ENCODE measurements at regions not wholly inside any gene's neighbourhood (a gene's known extent, or its start where the extent isn't known, plus 50 kb on each side); places are given as distances from the start of the nearest gene placed in this dataset.

DNA sequence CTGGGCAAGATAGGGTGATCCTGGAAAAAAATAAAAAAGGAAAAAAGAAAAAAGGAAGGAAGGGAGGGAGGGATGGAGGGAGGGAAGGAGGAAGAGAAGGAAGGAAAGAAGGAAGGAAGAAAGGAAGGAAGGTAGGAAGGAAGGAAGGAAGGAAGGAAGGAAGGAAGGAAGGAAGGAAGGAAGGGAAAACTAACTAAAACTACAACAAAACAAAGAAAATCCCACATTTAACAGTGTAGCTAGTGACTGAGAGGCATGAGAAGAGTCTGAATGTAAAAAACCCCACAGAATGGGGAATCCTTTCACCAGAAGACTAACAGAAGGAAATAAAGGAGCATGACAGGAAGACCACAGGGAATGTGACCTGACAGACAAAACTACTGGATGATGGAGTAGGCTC is 345.7 kb downstream of the NOVA1 start:
- no peaks in the 10 kb centered on the region for H3K79me2 ChIP-seq (ENCODE audit: low read length)
- no peak overlapping the region for H3K4me2 ChIP-seq (ENCODE audit: low read length)
- ChIA-PET CTCF (interaction anchor here (0.6 kb wide), 1 partner anchor 724 kb away, joined by 3 read pairs; no protein-coding TSS in a partner anchor), POLR2A (ENCODE audit: unreplicated experiment) (interaction anchor here (0.6 kb wide), 1 partner anchor 73 kb away, joined by 9 read pairs; no protein-coding TSS in a partner anchor)
- no peak overlapping the region for H2AFZ ChIP-seq (ENCODE audit: low read length)
- H3K4me3 ChIP-seq (ENCODE audit: low read length): no peak overlapping the region
- no peak for DNase-seq
- no peak for TF ChIP-seq EZH2 (IDR thresholded peaks at IDR 0.05; ENCODE audit: low read length, unreplicated experiment)
- TF ChIP-seq, protein P1, sequence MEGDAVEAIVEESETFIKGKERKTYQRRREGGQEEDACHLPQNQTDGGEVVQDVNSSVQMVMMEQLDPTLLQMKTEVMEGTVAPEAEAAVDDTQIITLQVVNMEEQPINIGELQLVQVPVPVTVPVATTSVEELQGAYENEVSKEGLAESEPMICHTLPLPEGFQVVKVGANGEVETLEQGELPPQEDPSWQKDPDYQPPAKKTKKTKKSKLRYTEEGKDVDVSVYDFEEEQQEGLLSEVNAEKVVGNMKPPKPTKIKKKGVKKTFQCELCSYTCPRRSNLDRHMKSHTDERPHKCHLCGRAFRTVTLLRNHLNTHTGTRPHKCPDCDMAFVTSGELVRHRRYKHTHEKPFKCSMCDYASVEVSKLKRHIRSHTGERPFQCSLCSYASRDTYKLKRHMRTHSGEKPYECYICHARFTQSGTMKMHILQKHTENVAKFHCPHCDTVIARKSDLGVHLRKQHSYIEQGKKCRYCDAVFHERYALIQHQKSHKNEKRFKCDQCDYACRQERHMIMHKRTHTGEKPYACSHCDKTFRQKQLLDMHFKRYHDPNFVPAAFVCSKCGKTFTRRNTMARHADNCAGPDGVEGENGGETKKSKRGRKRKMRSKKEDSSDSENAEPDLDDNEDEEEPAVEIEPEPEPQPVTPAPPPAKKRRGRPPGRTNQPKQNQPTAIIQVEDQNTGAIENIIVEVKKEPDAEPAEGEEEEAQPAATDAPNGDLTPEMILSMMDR (conservative IDR thresholded peaks at IDR 0.05; ENCODE audit: low read depth, low read length): no peak
- TF ChIP-seq EZH2phosphoT487 (IDR thresholded peaks at IDR 0.05; ENCODE audit: borderline replicate concordance, low read length): no peak
- no peaks in the 10 kb centered on the region for H3K9me3 ChIP-seq (ENCODE audit: low read length)
- H3K4me1 ChIP-seq (ENCODE audit: insufficient read depth, low read length): no peaks in the 10 kb centered on the region
- BruUV-seq (replicated peaks): no TSS peak
- no peak overlapping the region for H3K9ac ChIP-seq (ENCODE audit: low read length)
- H3F3A ChIP-seq (ENCODE audit: low read length, unreplicated experiment): no peaks in the 10 kb centered on the region
- H3K27me3 ChIP-seq (ENCODE audit: low read length): 0 out of 2 replicates have a peak, but pooled peaks cover 4% of the 10 kb centered on the region
- no peaks in the 10 kb centered on the region for H3K9me2 ChIP-seq (replicated peaks; ENCODE audit: low read length)
- no peak overlapping the region for H3K27ac ChIP-seq (ENCODE audit: low read length)
- intact Hi-C loops (cut with micrococcal nuclease): no loop called here
- ATAC-seq: no peak
- H4K20me1 ChIP-seq (ENCODE audit: low read length): no peaks in the 10 kb centered on the region
- H3K36me3 ChIP-seq (ENCODE audit: low read depth, low read length): no peaks in the 10 kb centered on the region

- Histone ChIP-seq H2AFZ (ENCODE audit: low read length) (no peak overlapping the region), H3K9me2 (replicated peaks; ENCODE audit: low read length) (no peaks in the 10 kb centered on the region), H3K9ac (ENCODE audit: low read length) (no peak overlapping the region), H3K27me3 (ENCODE audit: low read length) (peaks cover 8% of the 10 kb centered on the region), H3K4me2 (ENCODE audit: low read length) (no peak overlapping the region), H3K9me3 (ENCODE audit: low read length) (0 out of 2 replicates have a peak, but pooled peaks cover 4% of the 10 kb centered on the region), H3K4me3 (ENCODE audit: low read length) (no peak overlapping the region), H3F3A (ENCODE audit: low read length, unreplicated experiment) (no peaks in the 10 kb centered on the region), H4K20me1 (ENCODE audit: low read length) (no peaks in the 10 kb centered on the region), H3K79me2 (ENCODE audit: low read length) (no peaks in the 10 kb centered on the region), H3K36me3 (ENCODE audit: low read depth, low read length) (no peaks in the 10 kb centered on the region), H3K4me1 (ENCODE audit: insufficient read depth, low read length) (no peaks in the 10 kb centered on the region), H3K27ac (ENCODE audit: low read length) (no peak overlapping the region)
- ChIA-PET CTCF (no interaction called here), POLR2A (ENCODE audit: unreplicated experiment) (no interaction called here)
- no peak for ATAC-seq
- intact Hi-C loops (cut with micrococcal nuclease): no loop called here
- no peak for DNase-seq
- BruUV-seq (replicated peaks): no TSS peak
- TF ChIP-seq EZH2 (IDR thresholded peaks at IDR 0.05; ENCODE audit: low read length, unreplicated experiment) (no peak), EZH2phosphoT487 (IDR thresholded peaks at IDR 0.05; ENCODE audit: borderline replicate concordance, low read length) (no peak)
- TF ChIP-seq, protein P1 (conservative IDR thresholded peaks at IDR 0.05; ENCODE audit: low read depth, low read length): no peak
Observed at GRCh38 chr14:26233118-26233517, 364.7 kb downstream of the NOVA1 start.

- H3K79me2 ChIP-seq (ENCODE audit: low read length): no peaks in the 10 kb centered on the region
- no peaks in the 10 kb centered on the region for H3K9me2 ChIP-seq (replicated peaks; ENCODE audit: low read length)
- H3K4me1 ChIP-seq (ENCODE audit: insufficient read depth, low read length): no peaks in the 10 kb centered on the region
- no peak overlapping the region for H3K27ac ChIP-seq (ENCODE audit: low read length)
- no peak overlapping the region for H3K4me2 ChIP-seq (ENCODE audit: low read length)
- ATAC-seq (no peak), DNase-seq (no peak)
- BruUV-seq (replicated peaks): no TSS peak
- H3K36me3 ChIP-seq (ENCODE audit: low read depth, low read length): no peaks in the 10 kb centered on the region
- no peaks in the 10 kb centered on the region for H3F3A ChIP-seq (ENCODE audit: low read length, unreplicated experiment)
- no peaks in the 10 kb centered on the region for H3K9me3 ChIP-seq (ENCODE audit: low read length)
- intact Hi-C loops (cut with micrococcal nuclease): no loop called here
- H4K20me1 ChIP-seq (ENCODE audit: low read length): no peaks in the 10 kb centered on the region
- no peak overlapping the region for H2AFZ ChIP-seq (ENCODE audit: low read length)
- ChIA-PET CTCF (no interaction called here), POLR2A (ENCODE audit: unreplicated experiment) (no interaction called here)
- H3K27me3 ChIP-seq (ENCODE audit: low read length): peaks cover 38% of the 10 kb centered on the region
- H3K9ac ChIP-seq (ENCODE audit: low read length): no peak overlapping the region
- no peak for TF ChIP-seq EZH2 (IDR thresholded peaks at IDR 0.05; ENCODE audit: low read length, unreplicated experiment)
- no peak for TF ChIP-seq EZH2phosphoT487 (IDR thresholded peaks at IDR 0.05; ENCODE audit: borderline replicate concordance, low read length)
- TF ChIP-seq, protein P1 (conservative IDR thresholded peaks at IDR 0.05; ENCODE audit: low read depth, low read length): no peak
- H3K4me3 ChIP-seq (ENCODE audit: low read length): no peak overlapping the region
Observed at GRCh38 chr14:26218861-26219260, 379.0 kb downstream of the NOVA1 start.
